GM06990 (cell line): ENCODE measurements at regions not wholly inside any gene's neighbourhood (a gene's known extent, or its start where the extent isn't known, plus 50 kb on each side); places are given as distances from the start of the nearest gene placed in this dataset.

Experiments used
- DNase-seq: peaks from one replicate; pipeline ENCODE4 v3.0.0-alpha.2; 2011; ENCODE audit not compliant: insufficient read length; ENCODE audit errors: extremely low read depth
- H3K27me3 ChIP-seq: replicated peaks from 2 replicates; pipeline ENCODE4 v1.6.0; 2011; ENCODE audit warnings: low read length; ENCODE audit not compliant: control insufficient read depth, insufficient read depth
- H3K36me3 ChIP-seq: 2 replicates; pipeline ENCODE4 v1.5.1; 2011; ENCODE audit warnings: low read length; ENCODE audit not compliant: control insufficient read depth, insufficient read depth
- H3K4me3 ChIP-seq: replicated peaks from 2 replicates; pipeline ENCODE4 v1.5.1; 2011; ENCODE audit warnings: low read depth, mild to moderate bottlenecking, control low read depth, low read length
- CTCF ChIP-seq: IDR thresholded peaks from 2 replicates; pipeline ENCODE4 v1.5.1; 2011; ENCODE audit warnings: low read length, control low read depth, mild to moderate bottlenecking, inconsistent platforms; ENCODE audit not compliant: insufficient read depth, poor library complexity, severe bottlenecking

- Histone ChIP-seq H3K36me3 (no peaks in the 10 kb centered on the region), H3K4me3 (no peak overlapping the region), H3K27me3 (peaks cover 2% of the 10 kb centered on the region; the same call in 1 of the 2 replicates)
- TF ChIP-seq CTCF = no peak
- no peak for DNase-seq
Measured at GRCh38 chr12:131493068-131493826, 217.6 kb upstream of the SFSWAP start.

DNA sequence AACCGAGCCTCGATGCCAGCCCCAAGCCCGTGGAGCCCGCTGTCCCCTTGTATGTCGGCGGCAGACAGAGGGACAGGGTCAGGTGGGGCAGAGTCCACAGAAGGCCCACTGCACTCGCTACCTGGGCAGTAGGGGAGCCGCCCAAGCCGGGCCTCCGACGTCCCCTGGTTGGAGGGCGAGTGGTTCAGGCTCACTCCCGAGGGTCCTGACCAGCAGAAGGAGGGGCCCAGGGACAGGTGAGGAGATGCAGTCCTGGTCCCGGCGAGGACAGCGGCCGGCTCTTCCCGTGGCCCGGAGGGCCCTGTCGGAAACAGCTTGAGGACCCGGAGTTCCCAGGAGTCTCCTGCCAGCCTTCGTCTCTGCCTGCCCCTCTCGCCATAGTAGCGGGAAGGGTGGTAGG, 216.7 kb upstream of the SFSWAP start:
- H3K27me3 ChIP-seq = peaks cover 2% of the 10 kb centered on the region; the same call in 1 of the 2 replicates
- no peaks in the 10 kb centered on the region for H3K36me3 ChIP-seq
- TF ChIP-seq CTCF = no peak
- H3K4me3 ChIP-seq = no peak overlapping the region
- no peak for DNase-seq

DNA sequence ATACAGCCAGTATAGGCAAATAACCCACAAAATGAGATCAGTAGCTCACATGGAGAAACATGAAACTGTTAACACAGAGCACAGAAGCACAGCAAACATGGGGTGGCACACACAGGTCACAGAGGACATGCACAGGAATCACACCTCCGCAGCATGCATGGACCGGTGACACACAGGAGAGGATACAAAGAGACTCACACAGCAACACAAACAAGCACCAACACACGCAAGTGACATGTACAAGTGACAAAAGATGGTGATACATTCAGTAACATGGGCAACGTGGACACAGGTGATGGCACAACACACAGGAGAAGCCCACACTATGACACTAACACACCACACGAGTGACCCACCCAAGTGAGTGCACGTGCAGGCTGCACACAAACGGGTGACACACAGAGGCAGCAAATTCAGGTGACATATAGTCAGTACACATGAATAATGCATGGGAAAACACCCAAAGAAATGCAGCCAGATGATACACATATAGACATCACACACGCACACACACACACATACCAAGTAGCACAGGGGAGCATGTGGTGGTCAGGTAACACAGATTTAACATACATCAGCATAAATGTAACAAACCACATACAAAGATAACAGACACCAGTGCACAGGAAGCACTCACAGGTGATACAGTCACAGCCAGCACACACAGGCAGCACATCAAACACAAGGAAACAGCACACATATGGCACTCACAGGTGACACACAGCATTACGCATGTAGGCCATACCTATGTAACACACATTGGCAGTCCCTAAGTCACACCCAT, 216.0 kb upstream of the SFSWAP start:
- H3K4me3 ChIP-seq = no peak overlapping the region
- no peaks in the 10 kb centered on the region for H3K36me3 ChIP-seq
- H3K27me3 ChIP-seq = 0 out of 2 replicates have a peak, but pooled peaks cover 2% of the 10 kb centered on the region
- DNase-seq = no peak
- no peak for TF ChIP-seq CTCF

- TF ChIP-seq CTCF = no peak
- Histone ChIP-seq H3K4me3 (no peak overlapping the region), H3K27me3 (no peaks in the 10 kb centered on the region; the same call in 1 of the 2 replicates), H3K36me3 (no peaks in the 10 kb centered on the region)
- no peak for DNase-seq
Measured at GRCh38 chr12:131497966-131498365, 212.9 kb upstream of the SFSWAP start.

GRCh38 chr12:131499160-131499863, 211.6 kb upstream of the SFSWAP start:
- TF ChIP-seq CTCF = no peak
- Histone ChIP-seq H3K36me3 (no peaks in the 10 kb centered on the region), H3K4me3 (no peak overlapping the region), H3K27me3 (no peaks in the 10 kb centered on the region; the same call in 1 of the 2 replicates)
- DNase-seq = no peak
